ENCODE measurements at regions not wholly inside any gene's neighbourhood (a gene's known extent, or its start where the extent isn't known, plus 50 kb on each side); places are given as distances from the start of the nearest gene placed in this dataset.

- TF ChIP-seq EP300 (IDR thresholded peaks at IDR 0.05) (no peak), CTCF (IDR thresholded peaks at IDR 0.05) (no peak), POLR2A (IDR thresholded peaks at IDR 0.05) (no peak), POLR2AphosphoS5 (IDR thresholded peaks at IDR 0.05) (no peak)
Measured at GRCh38 chr1:30033256-30034104, 689.9 kb downstream of the MATN1 start.

Data from upper lobe of left lung (tissue), 4 donors.